DMS53 treated with DMSO at 0.1 percent for 48 hours (cell line): ENCODE measurements at regions not wholly inside any gene's neighbourhood (a gene's known extent, or its start where the extent isn't known, plus 50 kb on each side); places are given as distances from the start of the nearest gene placed in this dataset.
"Not testable (repeated sequence)": the region's sequence is repeated elsewhere in the genome, so short reads cannot be mapped to it uniquely, and the experiment has no call there.

Source experiments
- DNase-seq: peaks from one replicate; lab custom pipeline; 2025; ENCODE audit not compliant: unreplicated experiment; lab: John Stamatoyannopoulos, UW

DNA sequence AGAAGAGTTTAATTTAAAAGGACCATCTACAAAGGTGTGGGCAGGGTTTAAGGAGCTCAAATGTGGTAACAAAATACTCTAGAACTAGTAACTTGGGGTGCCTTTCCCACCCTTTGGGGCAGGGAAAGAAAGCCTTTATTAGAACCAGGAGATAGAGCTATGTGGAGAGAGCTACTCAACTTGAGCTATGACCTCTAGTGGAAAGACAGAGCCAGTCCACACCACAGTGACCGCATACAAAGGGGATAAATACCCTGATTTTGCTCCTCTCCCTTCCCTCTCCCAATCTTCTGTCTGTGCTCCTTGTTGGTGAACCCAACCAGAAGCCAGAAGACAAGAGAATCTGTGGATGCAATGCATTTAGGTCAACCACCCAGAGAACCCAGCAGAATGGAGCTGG, 54.4 kb upstream of the JAK1 start:
- no peak for DNase-seq

- no peak for DNase-seq
Observed at GRCh38 chr1:65021795-65022194, 55.4 kb upstream of the JAK1 start.

DNA sequence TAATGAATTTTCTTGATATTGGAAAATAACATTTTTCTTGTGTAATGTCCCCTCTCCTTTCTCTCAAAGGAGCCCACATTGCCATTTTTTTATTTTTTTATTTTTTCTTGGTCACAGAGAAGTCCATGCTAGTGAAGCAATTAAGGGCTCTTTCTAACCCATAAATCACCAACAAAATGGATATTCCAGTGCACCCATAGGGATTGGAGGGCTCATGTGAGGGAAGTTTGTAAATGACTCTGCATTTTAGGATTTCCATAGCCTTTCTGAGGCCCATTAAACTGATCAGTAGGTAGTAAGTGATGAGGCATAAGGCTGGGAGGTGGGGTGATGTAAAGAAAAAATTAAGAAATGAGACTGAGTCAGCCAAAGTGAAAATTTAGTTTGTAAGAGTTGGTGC, 55.9 kb upstream of the JAK1 start:
- no peak for DNase-seq

DNA sequence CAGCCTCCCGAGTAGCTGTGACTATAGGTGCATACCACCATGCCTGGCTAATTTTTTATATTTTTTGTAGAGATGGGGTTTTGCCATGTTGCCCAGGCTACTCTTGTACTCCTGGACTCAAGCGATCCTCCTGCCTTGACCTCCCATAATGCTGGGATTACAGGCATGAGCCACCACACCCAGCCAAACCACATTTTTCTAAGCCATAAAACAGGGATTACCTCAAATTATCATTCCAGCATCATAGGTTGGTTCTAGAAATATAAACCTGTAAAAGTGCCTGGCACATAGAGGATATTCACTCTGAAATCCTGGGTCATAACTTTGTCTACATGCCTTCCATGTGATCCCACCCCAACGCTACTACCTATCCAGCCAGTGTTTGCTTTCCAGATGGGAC, 59.4 kb upstream of the JAK1 start:
- no peak for DNase-seq

DNA sequence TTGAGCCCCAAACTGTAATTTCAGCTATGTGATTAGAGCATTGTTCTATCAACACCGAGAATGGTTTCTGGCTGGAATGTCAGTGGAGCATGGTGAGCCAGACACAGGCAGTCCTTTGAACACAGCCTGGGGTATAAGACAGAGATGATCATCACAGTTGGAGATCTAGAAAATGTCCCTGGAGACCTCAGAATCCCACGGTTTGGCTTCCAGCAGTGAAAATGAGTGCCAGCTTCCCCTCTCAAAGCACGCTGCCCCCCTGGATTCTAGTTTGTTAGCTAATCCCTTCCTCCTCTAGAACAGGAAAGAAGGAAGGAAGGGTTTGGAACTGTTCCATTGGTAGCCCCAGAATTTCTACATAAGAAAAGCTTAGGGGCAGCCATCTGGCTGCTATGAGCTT, 59.9 kb upstream of the JAK1 start:
- no peak for DNase-seq

DNA sequence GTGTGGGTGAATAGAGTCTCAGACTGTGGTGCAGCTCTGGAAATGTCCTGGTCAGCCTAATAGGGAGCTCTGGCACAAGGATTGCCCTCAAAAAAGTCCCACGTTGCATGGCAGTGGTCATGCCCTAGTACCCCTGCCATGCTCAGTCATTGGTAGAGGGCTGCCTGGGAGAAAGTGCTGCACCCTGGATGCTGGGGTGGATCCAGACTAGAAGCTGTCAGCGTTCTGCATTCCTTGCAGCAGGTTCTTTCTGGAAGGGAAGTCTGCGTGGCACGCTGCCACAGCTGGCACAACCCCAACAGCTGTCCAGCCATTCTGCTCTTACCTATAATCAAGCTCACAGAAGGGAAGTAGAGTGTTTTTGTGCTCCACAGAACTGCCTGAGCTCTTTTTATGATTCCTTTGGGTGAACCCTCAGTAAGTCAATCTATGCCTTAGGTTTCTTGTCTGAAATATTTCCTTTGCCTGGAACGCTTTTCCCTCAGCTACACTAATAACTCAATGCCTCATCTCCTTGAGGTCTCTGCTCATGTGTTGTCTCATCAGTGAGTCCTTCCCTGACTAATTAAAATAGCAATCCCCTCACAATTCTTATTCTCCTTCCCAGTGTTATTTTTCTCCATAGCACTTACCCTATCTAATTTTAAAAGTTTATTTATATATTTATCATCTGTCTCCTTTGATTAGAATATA, 61.5 kb upstream of the JAK1 start:
- no peak for DNase-seq

GRCh38 chr1:65029434-65029833, 63.1 kb upstream of the JAK1 start:
- DNase-seq = not testable (repeated sequence)

GRCh38 chr1:65034879-65035278, 68.5 kb upstream of the JAK1 start:
- not testable (repeated sequence) for DNase-seq

DNA sequence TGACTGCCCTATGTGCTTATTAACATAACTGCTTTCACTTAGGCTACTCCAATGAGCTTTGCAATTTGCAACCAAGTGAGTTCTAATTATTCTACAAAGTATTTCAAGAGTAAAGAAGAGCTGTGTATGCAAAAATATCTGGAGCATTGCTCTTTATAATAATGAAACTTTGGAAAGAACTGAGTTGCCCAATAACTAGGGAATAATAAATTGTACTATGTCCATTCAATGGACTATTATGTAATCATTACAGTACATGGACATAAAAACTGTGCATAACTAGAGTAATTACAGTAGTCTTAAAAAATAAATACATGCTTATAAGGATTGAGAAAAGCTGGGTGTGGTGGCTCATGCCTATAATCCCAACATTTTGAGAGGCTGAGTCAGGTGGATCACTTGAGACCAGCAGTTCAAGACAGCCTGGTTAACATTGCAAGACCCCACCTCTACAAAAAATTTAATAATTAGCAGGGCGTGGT, 70.3 kb upstream of the JAK1 start:
- no peak for DNase-seq

GRCh38 chr1:65039066-65039465, 72.7 kb upstream of the JAK1 start:
- DNase-seq = no peak

DNA sequence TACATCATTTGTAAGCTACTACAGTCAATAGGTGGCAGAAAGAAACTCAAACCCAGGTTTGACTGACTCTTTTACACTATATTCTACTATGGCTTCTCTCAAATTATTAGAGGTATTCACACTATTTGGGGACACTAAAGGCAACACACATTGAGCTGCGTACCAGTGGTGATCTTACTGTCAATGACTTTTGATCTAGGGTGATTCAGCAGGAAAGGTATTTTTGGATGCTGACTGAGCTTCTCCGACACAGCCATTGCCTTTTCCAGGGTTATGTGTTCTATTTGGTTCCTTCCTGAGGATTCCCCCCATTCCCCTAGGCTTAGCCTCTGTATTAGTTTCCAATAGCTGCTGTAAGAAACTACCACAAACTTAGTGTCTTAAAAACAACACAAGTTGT, 73.2 kb upstream of the JAK1 start:
- DNase-seq = no peak

DNA sequence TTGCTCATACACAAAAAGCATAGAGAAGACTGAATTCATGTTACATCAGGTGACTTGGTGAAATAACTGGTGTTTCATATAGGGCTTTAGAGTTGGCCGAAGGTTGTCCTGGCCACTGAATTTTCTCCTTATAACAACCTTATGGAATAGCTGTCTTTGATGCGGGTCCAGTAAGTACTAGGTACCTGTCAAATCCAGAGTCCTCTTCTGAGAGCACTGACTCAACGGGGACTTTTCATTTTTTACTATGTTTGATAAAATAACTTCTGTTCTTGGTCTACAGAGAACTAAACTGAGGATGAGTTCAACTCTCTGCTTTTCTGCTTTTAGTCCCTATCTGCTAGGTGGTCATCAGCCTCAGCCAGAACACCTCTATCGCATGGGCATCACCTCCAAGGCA, 76.1 kb upstream of the JAK1 start:
- no peak for DNase-seq

GRCh38 chr1:65044411-65044810, 78.1 kb upstream of the JAK1 start:
- DNase-seq = no peak

DNA sequence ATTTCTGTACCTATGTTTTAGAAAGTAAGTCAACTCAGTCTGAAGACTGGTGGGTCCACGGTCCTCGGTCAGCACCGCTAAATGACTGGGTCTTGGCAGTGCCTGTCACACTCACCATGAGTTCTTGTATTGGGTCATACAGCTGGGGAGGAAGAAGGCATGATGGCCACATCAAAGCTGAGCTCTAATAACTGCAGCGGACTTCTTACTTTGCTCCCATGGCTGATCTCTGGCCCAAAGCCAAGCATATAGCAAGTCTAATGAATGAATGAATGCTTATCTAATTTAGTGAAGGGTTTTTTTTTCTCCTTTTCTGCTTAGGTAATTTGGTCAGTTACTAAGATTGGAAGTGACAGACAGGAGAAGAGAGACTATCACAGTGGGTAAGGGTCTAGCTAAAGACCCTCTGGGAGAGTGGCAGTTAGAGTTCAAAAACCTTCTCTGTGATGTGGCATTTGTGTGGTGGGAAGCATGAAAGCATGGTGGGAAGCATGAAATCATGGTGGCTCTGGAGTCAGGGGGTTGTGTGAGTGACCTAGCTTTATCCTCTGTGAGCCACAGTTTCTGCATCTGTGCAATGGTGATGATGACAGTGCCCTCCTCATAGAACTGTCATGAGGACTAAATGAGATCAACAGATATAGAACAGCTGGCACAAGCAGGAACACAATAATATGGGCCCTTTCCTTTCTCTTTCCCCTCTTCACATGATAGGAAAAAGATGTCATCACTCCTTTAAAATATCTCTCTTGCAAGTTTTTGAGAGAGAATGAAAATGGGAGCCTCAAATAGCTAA, 78.9 kb upstream of the JAK1 start:
- DNase-seq = no peak

- DNase-seq = no peak
Observed at GRCh38 chr1:65048335-65048734, 82.0 kb upstream of the JAK1 start.

GRCh38 chr1:65049941-65050713, 83.8 kb upstream of the JAK1 start:
- no peak for DNase-seq

DNA sequence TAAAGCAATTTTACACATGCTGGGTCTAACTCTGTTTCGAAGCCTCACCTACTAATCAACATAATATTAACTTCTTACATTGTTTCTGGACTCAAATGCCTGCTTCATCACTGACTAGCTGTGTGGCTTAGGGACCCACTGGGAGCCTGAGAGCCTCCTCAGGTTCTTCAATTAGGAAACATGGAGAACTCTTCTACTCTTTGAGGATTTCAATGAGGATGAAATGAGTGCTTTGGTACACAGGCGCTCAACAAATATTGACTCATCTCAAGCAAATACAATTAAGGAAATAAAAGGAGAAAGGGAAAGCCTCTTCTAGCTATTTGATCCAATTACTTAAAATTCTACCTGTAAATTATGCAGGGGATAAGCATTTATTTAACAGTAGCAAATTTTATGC, 84.4 kb upstream of the JAK1 start:
- peak; percentile 98 for DNase-seq

GRCh38 chr1:65054481-65054880, 88.1 kb upstream of the JAK1 start:
- no peak for DNase-seq

- DNase-seq = no peak
Observed at GRCh38 chr1:65055747-65056146, 89.4 kb upstream of the JAK1 start.

GRCh38 chr1:65056234-65056633, 89.9 kb upstream of the JAK1 start:
- DNase-seq = no peak

DNA sequence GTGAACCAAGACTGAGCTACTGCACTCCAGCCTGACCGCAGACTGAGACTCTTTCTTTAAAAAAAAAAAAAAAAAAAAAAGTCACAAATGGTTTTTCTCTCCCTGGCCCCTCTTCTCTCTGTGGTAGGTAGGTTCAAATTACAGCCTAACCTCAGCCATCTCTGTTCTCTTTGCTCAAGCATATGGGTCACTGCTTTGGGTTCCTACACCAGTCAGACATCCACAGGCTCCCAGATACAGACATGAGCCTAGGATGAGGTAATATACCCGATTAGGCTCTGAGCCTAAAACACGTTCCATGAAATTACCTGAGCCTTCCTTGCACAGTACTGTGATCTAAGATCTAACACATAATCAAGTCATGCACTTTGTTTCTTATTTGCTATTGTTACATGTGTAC, 90.5 kb upstream of the JAK1 start:
- DNase-seq = no peak
